ENCODE measurements at regions not wholly inside any gene's neighbourhood (a gene's known extent, or its start where the extent isn't known, plus 50 kb on each side); places are given as distances from the start of the nearest gene placed in this dataset.
"Not testable (repeated sequence)": the region's sequence is repeated elsewhere in the genome, so short reads cannot be mapped to it uniquely, and the experiment has no call there.

DNA sequence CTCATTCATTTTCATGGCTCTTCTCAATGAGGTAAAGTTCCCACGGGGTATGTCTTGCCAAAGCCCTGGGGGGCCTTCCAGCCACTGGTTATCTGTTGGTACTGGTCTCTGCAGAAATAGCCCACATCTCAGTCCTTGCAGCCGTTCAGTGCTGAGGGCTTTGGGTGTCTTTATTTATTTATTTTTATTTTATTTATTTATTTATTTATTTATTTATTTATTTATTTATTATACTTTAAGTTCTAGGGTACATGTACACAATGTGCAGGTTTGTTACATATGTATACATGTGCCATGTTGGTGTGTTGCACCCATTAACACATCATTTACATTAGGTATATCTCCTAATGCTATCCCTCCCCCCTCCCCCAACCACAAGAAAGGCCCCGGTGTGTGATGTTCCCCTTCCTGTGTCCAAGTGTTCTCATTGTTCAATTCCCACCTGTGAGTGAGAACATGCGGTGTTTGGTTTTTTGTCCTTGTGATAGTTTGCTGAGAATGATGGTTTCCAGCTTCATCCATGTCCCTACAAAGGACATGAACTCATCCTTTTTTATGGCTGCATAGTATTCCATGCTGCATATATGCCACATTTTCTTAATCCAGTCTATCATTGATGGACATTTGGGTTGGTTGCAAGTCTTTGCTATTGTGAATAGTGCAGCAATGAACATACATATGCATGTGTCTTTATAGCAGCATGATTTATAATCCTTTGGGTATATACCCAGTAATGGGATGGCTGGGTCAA lies 308.1 kb upstream of the B3GAT1 start:
- DNase-seq = not testable (repeated sequence)

DNA sequence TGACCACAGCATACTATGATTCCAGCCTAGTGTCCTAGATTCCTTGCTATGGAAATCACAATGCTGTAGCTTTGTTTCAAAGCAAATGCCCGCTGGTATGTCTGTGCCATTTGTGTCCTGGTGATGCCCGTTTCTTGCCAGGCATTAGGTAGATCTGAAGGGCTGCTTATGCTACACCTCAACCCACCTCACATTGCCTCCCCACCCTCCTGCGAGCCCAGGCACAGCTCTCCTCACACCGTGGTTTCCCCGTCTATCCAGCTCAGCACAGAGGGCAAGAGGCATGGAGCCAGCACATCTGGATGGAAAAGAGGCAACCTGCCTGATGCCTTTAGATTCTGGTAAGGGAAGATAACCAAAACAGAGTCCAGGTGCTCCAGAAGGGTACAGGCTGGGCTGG lies 307.4 kb upstream of the B3GAT1 start:
- DNase-seq = no peak

DNA sequence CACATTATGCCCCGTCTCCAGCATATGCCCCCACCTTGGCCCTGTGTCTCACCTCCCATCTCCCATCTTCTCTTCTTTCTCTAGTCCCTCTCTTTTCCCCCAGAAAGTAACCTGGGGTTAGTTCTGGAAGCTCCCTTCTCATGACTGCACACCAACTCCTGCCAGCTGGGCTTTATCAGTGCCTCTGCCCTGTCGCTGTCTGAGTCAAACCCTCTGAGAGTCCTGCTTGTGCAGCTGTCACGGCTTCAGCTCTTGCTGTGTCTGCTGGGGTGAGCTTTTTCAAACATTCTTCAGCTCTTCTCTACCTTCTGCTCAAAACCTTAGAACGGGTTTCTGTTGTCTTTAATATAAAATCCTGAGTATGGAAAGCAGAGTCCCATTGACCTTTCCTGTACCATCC lies 304.5 kb upstream of the B3GAT1 start:
- DNase-seq = no peak

DNA sequence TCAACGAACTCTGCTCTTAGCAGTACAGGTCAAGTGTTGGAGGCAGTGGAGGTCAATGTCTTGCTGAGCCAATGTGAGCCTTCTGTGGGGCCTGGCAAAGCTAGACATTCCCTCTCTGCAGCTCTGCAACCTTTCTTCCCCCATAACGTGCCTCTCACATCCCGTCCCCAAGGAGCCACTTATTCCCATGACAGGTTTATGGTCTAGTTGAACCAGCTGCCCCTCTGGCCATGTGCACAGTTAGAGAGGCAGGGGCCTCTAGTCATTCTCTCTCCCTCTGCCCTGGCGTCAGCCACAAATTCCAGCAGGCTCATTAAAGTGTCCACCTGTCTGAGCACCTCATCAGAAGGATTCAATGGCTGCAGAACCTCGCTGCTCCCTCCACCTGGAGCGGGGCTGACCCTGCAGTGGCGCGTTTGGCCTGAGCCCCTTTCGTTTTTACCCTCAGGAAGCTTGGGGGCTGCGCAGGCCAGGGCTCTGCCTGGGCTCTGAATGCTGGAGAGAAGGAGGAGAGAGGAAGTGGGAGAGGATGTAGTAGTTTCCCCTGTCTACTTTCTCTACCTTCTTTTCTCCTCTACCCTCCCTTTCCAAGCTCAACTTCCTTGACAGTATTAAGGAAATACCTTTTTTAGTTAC lies 302.1 kb upstream of the B3GAT1 start:
- DNase-seq = no peak

DNA sequence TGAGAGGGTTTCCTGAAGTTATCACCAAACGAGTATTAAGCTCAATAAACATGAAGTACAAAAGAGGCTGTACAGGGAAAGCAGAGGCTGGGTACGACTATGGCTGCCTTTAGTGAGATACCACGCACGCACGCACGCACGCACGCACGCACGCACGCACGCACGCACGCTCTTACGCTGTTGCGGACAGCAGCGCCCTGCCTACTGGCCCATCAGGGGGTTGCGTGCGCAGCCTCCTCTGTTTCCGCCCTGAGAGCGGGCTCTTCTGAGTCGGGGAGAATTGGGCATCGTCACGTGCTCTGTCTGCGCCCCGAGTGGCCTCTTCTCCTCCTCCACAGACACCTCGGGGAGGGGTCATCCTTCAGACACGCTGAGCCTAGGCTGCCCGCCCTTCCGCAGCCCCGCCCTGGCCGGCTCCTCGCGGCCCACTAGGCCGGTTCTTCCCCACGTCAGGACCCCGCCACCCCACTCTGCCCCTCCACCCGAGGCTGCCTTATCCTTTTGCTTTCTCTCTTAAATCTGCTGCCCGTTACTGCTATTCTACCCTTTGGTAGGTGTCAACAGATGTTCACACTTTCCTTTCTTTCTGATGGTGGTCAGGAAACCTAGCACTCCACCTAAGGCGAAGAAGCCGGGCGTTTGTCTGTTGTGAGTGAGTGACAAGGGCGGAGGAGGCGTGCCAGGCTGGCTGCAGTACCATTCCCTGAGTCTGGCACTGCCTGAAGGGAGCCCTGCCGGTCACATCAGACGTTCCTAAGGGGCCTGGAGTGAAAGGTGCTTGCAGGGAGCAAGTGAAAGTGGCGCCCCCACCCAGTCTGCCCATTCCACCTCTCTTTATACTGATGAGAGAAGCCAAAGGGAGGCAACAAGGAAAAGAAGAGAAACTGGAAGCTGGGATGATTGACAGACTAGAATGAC lies 300.4 kb upstream of the B3GAT1 start:
- DNase-seq = no peak

DNA sequence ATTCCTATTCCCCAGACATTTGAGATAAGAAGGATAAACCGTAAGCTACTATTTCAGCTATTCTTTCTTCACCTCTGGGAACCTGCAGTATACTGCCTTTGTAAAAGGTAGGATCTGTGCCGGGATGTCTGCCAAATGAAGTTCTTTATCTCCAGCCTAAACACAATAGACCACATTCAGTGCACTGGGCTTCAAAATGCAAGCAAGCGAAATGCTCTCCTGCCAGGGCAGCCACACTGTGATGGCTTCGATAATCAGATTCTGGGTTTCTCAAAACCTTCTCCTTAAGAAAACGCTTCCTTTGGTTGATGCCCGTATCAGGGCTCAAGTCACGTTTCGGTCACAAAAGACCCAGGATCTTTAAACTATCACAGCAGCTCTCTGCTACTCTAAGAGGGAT lies 299.5 kb upstream of the B3GAT1 start:
- no peak for DNase-seq

DNA sequence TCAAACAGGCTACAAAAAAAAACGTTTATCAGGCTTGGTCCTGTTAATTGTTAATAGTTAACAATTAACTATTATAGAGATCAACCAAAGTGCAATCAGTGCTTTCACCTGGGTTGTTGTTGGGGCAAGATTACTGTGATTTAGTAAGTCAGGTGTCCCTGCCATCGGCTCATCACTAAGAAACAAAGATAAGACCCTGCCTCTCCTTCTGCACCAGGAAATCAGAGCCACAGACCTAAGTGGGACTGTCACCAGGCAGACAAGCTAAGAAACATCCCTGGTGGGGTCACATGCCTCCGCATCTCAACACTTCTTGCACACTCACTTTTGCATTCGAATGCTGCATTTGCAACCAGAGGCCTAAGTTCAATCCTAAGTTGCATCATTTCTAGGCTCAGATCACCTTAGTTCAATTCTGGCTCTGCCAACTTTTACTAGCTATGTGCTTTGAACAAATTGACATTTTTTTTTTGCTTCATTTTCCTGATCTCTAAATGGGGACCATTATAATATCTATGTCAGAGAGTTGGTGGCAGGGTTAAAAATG lies 298.9 kb upstream of the B3GAT1 start:
- no peak for DNase-seq

DNA sequence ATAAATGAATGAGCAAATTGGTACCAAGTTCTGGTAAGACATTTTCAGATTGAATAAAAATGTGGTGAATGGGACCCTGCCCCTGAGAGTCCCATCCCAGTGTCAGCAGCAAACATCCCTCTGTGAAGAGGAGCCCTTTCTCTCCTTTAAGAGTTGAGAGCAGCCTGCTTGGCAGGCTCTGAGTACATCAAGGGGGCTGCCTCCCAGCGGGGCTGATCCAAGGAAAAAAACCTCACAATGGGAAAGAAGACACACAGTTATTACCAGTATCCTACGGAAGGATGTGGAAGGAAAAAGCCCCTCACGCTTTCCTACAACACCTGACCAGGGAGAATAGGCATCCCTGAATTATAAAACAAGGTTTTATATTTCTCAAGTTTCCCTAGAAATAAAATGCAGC lies 293.8 kb upstream of the B3GAT1 start:
- DNase-seq = no peak

DNA sequence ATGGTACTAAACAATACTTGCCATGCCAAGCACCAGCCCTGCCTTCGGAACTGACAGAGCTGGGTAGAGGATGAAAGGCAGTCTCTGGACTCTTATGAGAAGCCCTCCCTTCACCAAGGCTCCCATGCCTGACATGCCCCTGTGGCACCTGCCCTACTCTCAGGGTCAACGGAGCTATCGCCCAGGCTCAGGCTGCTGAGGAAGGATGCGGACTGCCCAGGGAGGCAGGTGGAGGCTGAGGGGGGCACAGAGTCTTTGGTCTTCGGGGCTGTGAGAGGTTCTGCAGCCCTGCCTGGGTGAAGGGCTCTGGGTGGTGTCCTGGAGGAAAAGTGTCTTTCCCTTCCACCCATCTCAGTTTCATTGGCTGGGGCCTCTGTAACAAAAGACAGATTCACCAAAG lies 290.8 kb upstream of the B3GAT1 start:
- DNase-seq = no peak

DNA sequence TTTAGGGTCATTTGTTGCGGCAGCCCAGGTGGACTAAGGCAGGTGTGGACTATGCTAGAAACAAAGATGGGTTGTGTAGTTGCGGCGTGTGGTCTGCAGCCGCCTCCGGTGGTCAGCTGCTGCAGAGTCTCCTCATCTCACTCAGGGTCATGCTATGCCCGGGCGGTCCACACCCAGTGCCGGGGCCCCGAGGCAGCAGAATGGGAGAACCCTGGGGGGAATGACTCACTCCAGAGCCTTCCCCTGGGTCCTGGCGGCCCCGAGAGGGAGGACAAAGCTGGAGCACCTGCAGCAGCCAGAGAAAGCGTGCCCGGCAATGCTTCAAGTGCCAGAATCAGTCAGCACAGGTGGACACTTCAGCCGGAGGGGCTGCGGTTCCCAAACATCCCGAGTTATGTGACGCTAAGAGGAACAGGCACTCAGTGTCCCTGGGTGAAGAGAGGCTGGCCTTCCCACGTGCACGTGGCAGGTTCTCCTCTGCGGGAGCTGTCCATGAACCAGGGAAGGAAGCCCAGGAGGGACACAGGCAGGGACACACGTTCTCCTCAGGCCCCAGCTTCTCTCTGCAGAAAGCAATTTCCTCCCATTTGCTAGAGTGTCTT lies 289.6 kb upstream of the B3GAT1 start:
- no peak for DNase-seq

DNA sequence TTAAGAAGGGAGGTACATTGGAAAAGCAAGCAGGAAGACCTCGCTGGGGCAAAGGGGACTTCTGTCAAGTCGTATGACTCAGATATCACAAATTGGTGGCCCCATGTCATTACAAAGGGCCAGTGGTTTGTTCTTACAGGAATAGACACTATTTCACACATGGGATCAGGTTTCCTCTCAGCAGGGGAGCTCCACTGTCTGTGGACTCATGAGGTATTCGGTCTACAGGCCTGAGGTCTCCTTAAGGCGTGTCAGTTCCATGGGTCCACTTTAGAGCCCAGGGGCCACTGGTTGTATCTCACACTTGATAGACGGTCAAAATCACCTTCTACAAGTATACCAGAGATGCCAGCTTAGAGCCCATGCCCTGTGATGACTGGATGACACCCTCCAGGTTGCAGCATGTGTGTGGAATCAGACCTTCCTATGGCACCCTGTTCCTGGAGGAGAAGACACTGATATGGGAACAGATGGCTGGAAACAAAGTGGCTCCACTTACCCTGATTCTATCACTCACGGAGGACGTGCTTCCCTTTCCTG lies 288.1 kb upstream of the B3GAT1 start:
- no peak for DNase-seq

DNA sequence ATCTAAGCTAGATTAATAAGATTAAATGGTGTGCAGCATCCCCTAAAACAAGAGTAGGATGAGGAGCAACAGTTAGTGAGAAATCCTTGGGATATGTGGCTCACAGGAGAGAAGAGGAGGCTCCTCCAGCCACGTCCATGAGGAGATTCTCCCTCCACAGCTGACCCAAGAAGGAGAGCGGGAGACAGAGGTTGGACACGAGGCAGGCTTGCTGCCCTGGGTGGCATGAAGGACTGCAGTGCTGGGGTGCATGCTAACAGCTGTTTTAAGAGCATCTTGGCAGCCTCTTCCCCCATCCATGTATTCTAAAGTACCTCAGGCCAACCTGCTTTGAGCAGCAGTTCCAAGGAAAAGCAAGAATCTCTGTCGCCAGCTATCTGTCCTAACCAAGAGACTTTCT lies 284.4 kb upstream of the B3GAT1 start:
- DNase-seq = no peak

DNA sequence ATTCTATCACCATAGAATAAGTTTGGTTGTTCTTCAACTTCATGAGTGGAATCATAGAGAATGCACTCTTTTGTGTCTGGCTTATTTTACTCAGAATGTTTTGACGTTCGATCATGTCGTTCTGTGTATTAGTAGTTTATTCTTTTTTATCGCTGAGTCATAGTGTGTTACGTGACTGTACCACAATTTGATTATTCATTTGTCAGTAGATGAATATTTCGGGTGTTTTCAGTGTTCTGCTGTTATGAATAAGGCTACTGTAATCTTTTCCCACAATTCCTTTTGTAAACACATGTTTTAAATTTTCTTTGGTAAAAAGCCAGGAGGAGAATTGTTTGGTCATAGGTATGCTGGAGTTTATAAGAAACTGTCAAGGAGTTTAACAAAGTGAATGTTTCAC lies 279.9 kb upstream of the B3GAT1 start:
- DNase-seq = no peak

DNA sequence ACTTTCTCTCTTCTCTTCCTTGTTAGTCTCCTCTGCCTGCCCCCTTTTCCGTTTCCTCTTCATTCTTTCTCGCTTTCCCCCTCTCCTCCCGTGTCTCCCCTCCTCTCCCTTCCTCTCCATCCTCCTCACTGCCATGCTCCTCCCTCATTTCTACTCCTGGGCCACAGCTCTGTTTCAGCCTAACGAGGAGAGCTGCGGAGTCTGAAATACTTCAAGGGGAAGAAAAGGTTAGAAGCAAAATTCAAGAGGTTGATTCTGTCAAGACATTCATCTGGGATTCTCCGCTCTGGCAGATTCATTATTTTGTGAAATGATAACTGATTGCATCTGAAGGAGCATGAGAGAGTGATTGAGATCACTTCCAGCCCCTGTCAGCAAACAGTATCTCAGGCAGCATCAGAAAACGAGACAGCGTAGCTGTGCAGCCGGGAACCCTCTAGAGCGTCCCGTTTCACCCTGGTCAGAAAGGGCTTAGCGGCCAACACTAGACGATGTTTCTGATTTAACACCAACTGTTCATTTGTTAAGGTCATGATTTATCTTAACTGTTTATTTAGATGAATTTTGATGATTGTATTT lies 279.3 kb upstream of the B3GAT1 start:
- no peak for DNase-seq

DNA sequence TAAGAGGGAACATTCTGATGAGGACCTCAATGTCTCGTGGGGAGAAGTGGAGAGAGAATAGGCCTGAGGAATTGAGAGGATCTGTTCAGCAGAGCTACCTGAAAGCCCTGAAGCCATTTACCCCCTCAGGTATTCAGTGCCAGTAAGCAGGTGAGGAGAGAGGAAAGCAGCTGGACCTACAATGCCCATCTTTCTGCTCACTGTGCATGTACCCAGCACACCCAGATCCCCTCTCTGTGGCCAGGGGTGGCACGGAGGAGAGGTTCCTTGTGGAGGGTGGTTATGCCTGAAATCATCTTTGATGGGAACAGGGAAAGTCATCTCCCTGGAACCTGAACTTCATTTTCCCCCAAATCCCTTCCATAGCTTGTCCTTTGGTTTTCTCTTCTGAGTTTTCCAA lies 277.8 kb upstream of the B3GAT1 start:
- DNase-seq = no peak

DNA sequence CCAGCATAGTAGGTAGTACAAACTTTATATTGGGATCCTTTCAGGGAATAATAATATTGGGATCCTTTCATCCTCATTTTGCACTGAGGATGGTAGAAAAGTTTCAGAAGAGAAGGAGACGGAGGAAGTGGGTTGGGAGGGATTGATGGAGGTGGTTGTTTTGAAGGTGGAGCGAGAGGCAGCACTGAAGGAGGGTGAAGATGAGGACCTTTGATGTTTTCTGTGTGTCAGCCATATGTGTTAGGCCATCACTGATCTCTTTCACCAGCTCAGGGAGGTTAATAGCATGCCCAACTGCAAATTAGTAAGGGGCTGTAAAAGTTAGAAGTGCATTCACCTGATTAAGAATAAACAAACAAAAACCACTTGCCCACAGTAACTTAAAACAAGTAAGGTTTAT lies 275.5 kb upstream of the B3GAT1 start:
- DNase-seq = no peak

DNA sequence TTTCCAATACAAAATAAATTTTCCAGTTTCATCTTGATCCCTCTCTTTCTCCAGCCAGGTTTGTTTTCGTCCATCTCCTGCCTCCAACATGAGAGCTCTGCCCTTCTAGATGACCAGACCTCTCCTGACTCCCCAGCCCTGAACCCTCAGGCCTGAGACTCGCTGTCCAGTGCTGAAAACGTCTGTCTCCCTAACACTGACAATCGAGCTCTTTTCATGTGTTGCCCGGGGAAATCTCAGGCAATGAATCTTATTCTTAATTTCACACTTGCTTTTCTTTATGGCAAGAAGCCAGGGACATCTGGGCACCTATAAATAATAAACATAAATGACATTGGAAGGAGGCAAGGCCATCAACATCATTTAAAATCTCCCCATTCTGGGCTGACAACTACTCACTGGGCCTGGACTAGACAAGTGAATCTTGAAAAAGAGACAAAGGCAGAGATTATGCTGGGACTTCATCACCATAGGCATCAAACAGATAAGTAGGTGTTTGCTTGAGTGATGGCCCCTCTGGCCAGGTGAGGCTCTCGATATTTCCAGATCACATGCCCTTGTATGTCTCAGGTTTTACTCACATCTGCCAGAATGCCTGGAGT lies 274.5 kb upstream of the B3GAT1 start:
- DNase-seq = no peak

DNA sequence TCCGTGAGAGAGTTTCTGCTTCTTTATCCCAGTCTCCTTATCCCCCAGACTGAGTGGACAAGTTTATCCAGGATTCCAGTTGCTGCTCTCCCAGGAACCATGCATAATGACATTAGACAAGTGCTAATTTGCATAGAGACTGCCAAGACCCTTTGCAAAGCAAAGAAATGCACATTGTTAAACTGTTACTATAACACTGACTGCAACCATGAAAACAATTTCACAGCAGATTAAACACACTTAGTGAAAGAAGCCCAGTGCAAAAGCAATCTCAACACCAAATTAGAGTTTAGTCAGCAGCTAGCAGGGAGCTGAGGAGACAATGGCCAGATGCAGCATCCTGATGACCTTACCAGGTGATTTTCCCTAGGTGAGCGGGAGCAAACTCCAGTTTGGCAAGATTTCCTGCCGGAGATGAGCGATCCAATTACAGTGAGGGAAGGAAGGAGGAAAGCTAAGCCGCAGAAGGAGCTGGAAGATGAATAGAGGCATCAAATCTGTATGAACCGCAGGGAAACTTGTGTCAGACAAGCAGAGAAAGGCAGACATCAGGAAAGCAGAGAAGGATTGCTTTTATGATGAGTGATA lies 273.8 kb upstream of the B3GAT1 start:
- no peak for DNase-seq

DNA sequence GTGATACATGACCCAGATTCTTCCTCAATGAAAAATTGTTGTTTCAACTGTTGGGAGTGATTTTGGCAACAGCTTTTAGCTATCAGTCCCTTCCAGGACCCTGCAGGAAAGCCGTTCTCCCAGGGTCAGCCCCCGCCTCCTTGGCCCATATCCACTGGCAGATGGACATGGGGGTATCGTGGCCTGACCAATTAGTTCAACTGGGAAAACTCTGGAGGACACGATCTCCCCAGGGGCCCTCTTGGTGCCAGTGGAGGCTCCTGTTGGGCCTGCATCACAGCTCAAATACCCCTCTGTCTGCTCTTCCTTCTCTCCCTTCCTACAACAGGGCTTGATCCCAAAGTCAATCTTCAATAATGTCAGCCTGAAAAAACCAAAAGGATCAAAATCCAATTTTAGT lies 272.5 kb upstream of the B3GAT1 start:
- DNase-seq = no peak

DNA sequence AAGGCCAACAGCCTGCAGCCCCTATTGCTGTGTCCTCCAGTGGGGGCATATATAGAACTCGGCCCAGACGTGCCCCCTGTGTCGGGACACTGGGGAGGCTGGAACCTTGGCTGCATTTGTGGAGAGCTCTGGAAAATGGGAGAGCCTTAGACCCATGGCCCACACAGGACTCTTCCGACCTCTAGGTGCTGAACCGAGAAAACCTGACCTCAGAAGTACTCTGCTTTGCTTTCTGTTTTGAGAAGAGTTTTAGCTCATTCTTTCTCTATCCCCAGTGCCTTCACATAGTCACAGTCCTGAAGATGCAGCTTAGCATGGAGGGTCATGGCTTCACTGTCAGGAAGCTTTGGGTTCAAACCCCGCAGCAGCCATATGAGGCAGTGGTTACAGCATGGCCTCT lies 271.8 kb upstream of the B3GAT1 start:
- DNase-seq = no peak

DNA sequence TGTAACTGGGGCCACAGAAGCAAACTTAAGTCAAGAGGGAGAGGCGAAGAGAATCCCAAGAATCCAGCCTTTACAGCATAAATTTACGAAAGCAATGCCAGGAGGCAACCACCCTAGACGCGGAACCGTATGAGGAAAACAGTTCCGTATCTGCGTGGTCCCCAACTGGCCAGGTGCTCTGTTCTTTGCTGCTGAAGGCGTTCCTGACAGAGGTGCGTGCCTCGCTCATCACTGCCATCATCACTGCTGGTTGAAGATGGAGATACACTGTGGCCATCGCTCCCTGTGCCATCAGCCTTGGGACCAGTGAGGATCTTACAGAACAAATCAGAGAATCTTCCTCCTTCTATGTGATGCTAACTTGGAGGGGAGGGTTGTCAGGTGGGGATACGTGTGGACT lies 270.5 kb upstream of the B3GAT1 start:
- DNase-seq = no peak

DNA sequence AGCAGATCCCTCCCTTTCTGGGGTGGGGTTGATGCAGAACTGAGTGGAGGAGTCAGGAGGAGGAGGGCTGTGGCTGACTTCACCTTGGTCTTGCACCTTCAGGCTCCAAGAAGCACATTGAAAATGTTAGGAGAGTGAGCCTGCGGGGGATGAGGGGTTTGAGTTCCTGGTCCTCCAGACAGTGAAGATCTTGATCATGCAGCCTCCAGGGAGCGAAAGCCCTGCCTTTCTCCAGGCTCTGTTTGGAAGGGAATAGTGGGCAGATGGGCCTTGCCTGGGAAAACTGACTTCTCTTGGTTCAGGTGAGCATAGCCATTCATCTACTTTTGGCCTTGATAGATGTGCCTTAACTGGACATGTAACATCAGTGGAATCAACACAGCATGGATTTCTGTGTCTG lies 267.6 kb upstream of the B3GAT1 start:
- no peak for DNase-seq

Measured in T-helper 2 cell (primary cell).